Endothelial cell (in vitro differentiated cells): ENCODE measurements at regions not wholly inside any gene's neighbourhood (a gene's known extent, or its start where the extent isn't known, plus 50 kb on each side); places are given as distances from the start of the nearest gene placed in this dataset.

Experiments used
- DNase-seq: peaks from one replicate; pipeline ENCODE4 v3.0.0; 2021; ENCODE audit warnings: low spot score
- H3K27ac Mint-ChIP-seq: one replicate; pipeline ENCODE4 v1.8.0; 2021; ENCODE audit warnings: mixed read lengths, inconsistent platforms; ENCODE audit not compliant: unreplicated experiment
- H3K27me3 Mint-ChIP-seq: one replicate; pipeline ENCODE4 v1.8.0; 2021; ENCODE audit warnings: mild to moderate bottlenecking, moderate library complexity, mixed read lengths, inconsistent platforms; ENCODE audit not compliant: unreplicated experiment
- H3K36me3 Mint-ChIP-seq: one replicate; pipeline ENCODE4 v1.8.0; 2021; ENCODE audit warnings: mild to moderate bottlenecking, low read depth, mixed read lengths, inconsistent platforms; ENCODE audit not compliant: unreplicated experiment
- H3K4me1 Mint-ChIP-seq: one replicate; pipeline ENCODE4 v1.8.0; 2021; ENCODE audit warnings: mild to moderate bottlenecking, mixed read lengths, inconsistent platforms; ENCODE audit not compliant: unreplicated experiment
- H3K4me3 Mint-ChIP-seq: one replicate; pipeline ENCODE4 v1.8.0; 2021; ENCODE audit warnings: mild to moderate bottlenecking, mixed read lengths, inconsistent platforms; ENCODE audit not compliant: unreplicated experiment
- H3K9me3 Mint-ChIP-seq: one replicate; pipeline ENCODE4 v1.8.0; 2021; ENCODE audit warnings: mixed read lengths, inconsistent platforms; ENCODE audit not compliant: unreplicated experiment
- CTCF ChIP-seq: fragments of 200-600 bp; sonication (generic); IDR thresholded peaks from one replicate; pipeline ENCODE4 v1.5.0; 2021; ENCODE audit warnings: antibody characterized with exemption; ENCODE audit not compliant: unreplicated experiment

DNA sequence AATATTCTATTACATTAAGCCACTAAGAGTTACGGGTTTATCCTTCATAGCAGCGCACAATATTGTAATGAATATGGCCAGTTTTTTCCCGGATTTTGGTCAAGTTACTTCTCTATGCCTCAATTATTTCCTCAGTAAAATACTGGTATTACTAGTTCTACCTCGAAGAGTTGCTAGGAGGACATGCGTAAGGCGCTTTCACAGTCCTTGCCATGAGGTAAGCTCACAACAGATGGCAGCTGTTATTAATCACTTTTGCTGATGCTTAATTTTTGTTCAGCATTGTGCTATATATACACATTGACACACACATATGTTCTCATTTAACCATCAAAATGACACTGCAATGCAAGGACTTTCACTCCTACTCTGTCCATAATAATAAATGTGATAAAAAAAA is 101.5 kb downstream of the SCG2 start:
- Mint-ChIP-seq H3K27ac (no peak overlapping the region), H3K4me3 (no peak overlapping the region), H3K4me1 (no peaks in the 10 kb centered on the region), H3K9me3 (no peaks in the 10 kb centered on the region), H3K27me3 (no peaks in the 10 kb centered on the region), H3K36me3 (no peaks in the 10 kb centered on the region)
- DNase-seq: no peak
- TF ChIP-seq CTCF: no peak

GRCh38 chr2:223501641-223502040 is 100.5 kb downstream of the SCG2 start:
- H3K27ac Mint-ChIP-seq: no peak overlapping the region
- H3K27me3 Mint-ChIP-seq: no peaks in the 10 kb centered on the region
- H3K4me1 Mint-ChIP-seq: no peaks in the 10 kb centered on the region
- H3K36me3 Mint-ChIP-seq: no peaks in the 10 kb centered on the region
- no peaks in the 10 kb centered on the region for H3K9me3 Mint-ChIP-seq
- TF ChIP-seq CTCF: no peak
- no peak overlapping the region for H3K4me3 Mint-ChIP-seq
- no peak for DNase-seq

DNA sequence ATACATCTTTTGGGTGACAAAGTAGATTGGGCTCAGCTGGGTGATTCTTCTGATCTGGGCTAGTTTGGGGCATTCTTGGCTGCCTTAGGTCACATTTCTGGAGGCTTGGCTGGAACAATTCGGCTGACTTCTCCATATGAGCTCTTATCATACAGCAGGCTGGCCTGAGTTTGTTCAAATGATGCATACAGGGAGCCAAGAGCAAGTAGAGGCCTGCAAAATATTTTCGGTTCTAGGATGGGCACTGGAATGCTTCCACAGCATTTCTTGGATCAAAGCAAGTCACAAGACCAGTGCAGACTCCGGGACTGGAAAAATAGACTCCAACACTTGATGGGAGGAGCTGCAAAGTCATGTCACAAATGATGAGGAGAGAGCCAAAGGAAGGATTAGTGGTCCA is 98.4 kb downstream of the SCG2 start:
- DNase-seq: no peak
- H3K4me3 Mint-ChIP-seq: no peak overlapping the region
- H3K9me3 Mint-ChIP-seq: no peaks in the 10 kb centered on the region
- TF ChIP-seq CTCF: no peak
- H3K36me3 Mint-ChIP-seq: no peaks in the 10 kb centered on the region
- H3K27ac Mint-ChIP-seq: no peak overlapping the region
- H3K27me3 Mint-ChIP-seq: no peaks in the 10 kb centered on the region
- no peaks in the 10 kb centered on the region for H3K4me1 Mint-ChIP-seq

GRCh38 chr2:223508372-223508771 is 93.8 kb downstream of the SCG2 start:
- Mint-ChIP-seq H3K4me1 (no peaks in the 10 kb centered on the region), H3K9me3 (no peaks in the 10 kb centered on the region), H3K4me3 (no peak overlapping the region), H3K36me3 (no peaks in the 10 kb centered on the region), H3K27me3 (peaks cover 2% of the 10 kb centered on the region), H3K27ac (no peak overlapping the region)
- DNase-seq: no peak
- TF ChIP-seq CTCF: no peak

DNA sequence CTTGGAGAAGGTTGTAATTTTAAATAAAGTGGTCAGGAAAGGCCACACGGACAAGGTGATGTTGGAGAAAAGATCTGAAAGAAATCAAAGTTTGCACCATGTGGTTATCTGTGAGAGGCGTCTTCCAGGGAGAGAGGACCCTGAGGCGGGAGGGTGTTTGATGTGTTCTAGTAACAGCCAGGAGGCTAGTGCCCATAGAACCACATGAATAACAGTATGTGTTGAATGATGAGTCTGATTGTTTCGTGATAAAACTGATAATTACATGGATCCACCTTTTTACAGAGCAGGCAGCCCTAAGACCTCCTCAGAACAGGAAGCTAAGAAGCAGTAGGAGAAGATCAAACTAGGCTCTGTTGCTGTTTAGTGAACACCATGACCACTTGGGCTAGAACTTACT is 91.4 kb downstream of the SCG2 start:
- H3K9me3 Mint-ChIP-seq: no peaks in the 10 kb centered on the region
- H3K4me3 Mint-ChIP-seq: no peak overlapping the region
- H3K27ac Mint-ChIP-seq: no peak overlapping the region
- no peaks in the 10 kb centered on the region for H3K36me3 Mint-ChIP-seq
- H3K27me3 Mint-ChIP-seq: peaks cover 2% of the 10 kb centered on the region
- H3K4me1 Mint-ChIP-seq: no peaks in the 10 kb centered on the region
- no peak for DNase-seq
- no peak for TF ChIP-seq CTCF
